ENCODE measurements at regions not wholly inside any gene's neighbourhood (a gene's known extent, or its start where the extent isn't known, plus 50 kb on each side); places are given as distances from the start of the nearest gene placed in this dataset.

- H4K20me1 ChIP-seq (ENCODE audit: insufficient read depth, low read length) = no peaks in the 10 kb centered on the region
- TF ChIP-seq CTCF (IDR thresholded peaks at IDR 0.05; ENCODE audit: insufficient read depth, low read depth, low read length) (no peak), EZH2 (IDR thresholded peaks at IDR 0.05; ENCODE audit: insufficient read depth, low read length) (no peak)
- Mint-ChIP-seq H3K4me1 (ENCODE audit: low read depth, unreplicated experiment) (no peaks in the 10 kb centered on the region), H3K27me3 (ENCODE audit: low read depth, unreplicated experiment) (no peaks in the 10 kb centered on the region), H3K36me3 (ENCODE audit: low read depth, unreplicated experiment) (no peaks in the 10 kb centered on the region), H3K9me3 (ENCODE audit: unreplicated experiment) (peaks cover 4% of the 10 kb centered on the region), H3K4me3 (ENCODE audit: unreplicated experiment) (no peak overlapping the region), H3K27ac (ENCODE audit: unreplicated experiment) (no peak overlapping the region)
- no peaks in the 10 kb centered on the region for H3K9me3 ChIP-seq (ENCODE audit: insufficient read depth, low read depth, low read length)
- H2AFZ ChIP-seq (ENCODE audit: low read depth, low read length) = no peak overlapping the region
- H3K79me2 ChIP-seq (ENCODE audit: insufficient read depth, low read length) = no peaks in the 10 kb centered on the region
- FAIRE-seq (no peak), DNase-seq (ENCODE audit: low read depth) (no peak)
- H3K36me3 ChIP-seq (ENCODE audit: insufficient read depth, low read length) = no peaks in the 10 kb centered on the region
- no peak overlapping the region for H3K9ac ChIP-seq (ENCODE audit: low read length)
- no peaks in the 10 kb centered on the region for H3K4me1 ChIP-seq (ENCODE audit: insufficient read depth, low read length)
- no peak overlapping the region for H3K4me3 ChIP-seq (ENCODE audit: insufficient read depth, low read depth, low read length)
- no peaks in the 10 kb centered on the region for H3K27me3 ChIP-seq (ENCODE audit: insufficient read depth, low read length)
- no peak overlapping the region for H3K27ac ChIP-seq (ENCODE audit: low read depth, low read length)
- H3K4me2 ChIP-seq (ENCODE audit: low read length) = no peak overlapping the region
Observed at GRCh38 chr14:71824816-71825215, 107.4 kb upstream of the RGS6 start.

DNA sequence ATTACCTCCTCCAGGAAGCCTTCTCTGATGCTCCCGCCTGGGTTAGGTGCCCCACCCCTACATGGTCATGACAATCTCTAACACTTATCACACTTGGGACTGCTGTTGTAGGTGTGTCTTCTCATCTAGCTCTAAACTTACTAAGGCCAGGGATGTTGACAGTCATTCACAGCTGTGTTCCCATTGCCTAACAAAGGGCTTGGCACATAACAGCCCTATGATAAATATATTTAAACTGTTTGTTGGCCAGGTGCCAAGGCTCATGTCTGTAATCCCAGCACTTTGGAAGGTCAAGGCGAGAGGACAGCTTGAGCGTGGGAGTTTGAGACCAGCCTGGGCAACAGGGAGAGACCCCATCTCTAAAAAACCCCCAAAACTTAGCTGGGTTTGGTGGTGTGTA, 98.8 kb upstream of the RGS6 start:
- Histone ChIP-seq H3K36me3 (ENCODE audit: insufficient read depth, low read length) (no peaks in the 10 kb centered on the region), H3K4me1 (ENCODE audit: insufficient read depth, low read length) (no peaks in the 10 kb centered on the region), H3K79me2 (ENCODE audit: insufficient read depth, low read length) (no peaks in the 10 kb centered on the region), H3K27ac (ENCODE audit: low read depth, low read length) (no peak overlapping the region), H3K4me3 (ENCODE audit: insufficient read depth, low read depth, low read length) (no peak overlapping the region), H2AFZ (ENCODE audit: low read depth, low read length) (no peak overlapping the region), H3K4me2 (ENCODE audit: low read length) (no peak overlapping the region), H3K27me3 (ENCODE audit: insufficient read depth, low read length) (no peaks in the 10 kb centered on the region), H3K9me3 (ENCODE audit: insufficient read depth, low read depth, low read length) (no peaks in the 10 kb centered on the region), H4K20me1 (ENCODE audit: insufficient read depth, low read length) (no peaks in the 10 kb centered on the region), H3K9ac (ENCODE audit: low read length) (no peak overlapping the region)
- Mint-ChIP-seq H3K4me1 (ENCODE audit: low read depth, unreplicated experiment) (no peaks in the 10 kb centered on the region), H3K27ac (ENCODE audit: unreplicated experiment) (no peak overlapping the region), H3K9me3 (ENCODE audit: unreplicated experiment) (peaks cover 11% of the 10 kb centered on the region), H3K4me3 (ENCODE audit: unreplicated experiment) (no peak overlapping the region), H3K27me3 (ENCODE audit: low read depth, unreplicated experiment) (no peaks in the 10 kb centered on the region), H3K36me3 (ENCODE audit: low read depth, unreplicated experiment) (no peaks in the 10 kb centered on the region)
- TF ChIP-seq EZH2 (IDR thresholded peaks at IDR 0.05; ENCODE audit: insufficient read depth, low read length) (no peak), CTCF (IDR thresholded peaks at IDR 0.05; ENCODE audit: insufficient read depth, low read depth, low read length) (no peak)
- DNase-seq (ENCODE audit: low read depth) (no peak), FAIRE-seq (no peak)

GRCh38 chr14:71834284-71835204, 97.7 kb upstream of the RGS6 start:
- no peaks in the 10 kb centered on the region for H3K27me3 ChIP-seq (ENCODE audit: insufficient read depth, low read length)
- H3K4me3 Mint-ChIP-seq (ENCODE audit: unreplicated experiment) = no peak overlapping the region
- FAIRE-seq (no peak), DNase-seq (ENCODE audit: low read depth) (no peak)
- TF ChIP-seq CTCF (IDR thresholded peaks at IDR 0.05; ENCODE audit: insufficient read depth, low read depth, low read length) (no peak), EZH2 (IDR thresholded peaks at IDR 0.05; ENCODE audit: insufficient read depth, low read length) (no peak)
- no peak overlapping the region for H2AFZ ChIP-seq (ENCODE audit: low read depth, low read length)
- no peak overlapping the region for H3K9ac ChIP-seq (ENCODE audit: low read length)
- peaks cover 9% of the 10 kb centered on the region for H3K9me3 Mint-ChIP-seq (ENCODE audit: unreplicated experiment)
- no peak overlapping the region for H3K27ac ChIP-seq (ENCODE audit: low read depth, low read length)
- H3K9me3 ChIP-seq (ENCODE audit: insufficient read depth, low read depth, low read length) = no peaks in the 10 kb centered on the region
- H3K4me1 ChIP-seq (ENCODE audit: insufficient read depth, low read length) = no peaks in the 10 kb centered on the region
- no peak overlapping the region for H3K4me3 ChIP-seq (ENCODE audit: insufficient read depth, low read depth, low read length)
- H3K36me3 Mint-ChIP-seq (ENCODE audit: low read depth, unreplicated experiment) = no peaks in the 10 kb centered on the region
- H3K27ac Mint-ChIP-seq (ENCODE audit: unreplicated experiment) = no peak overlapping the region
- H3K36me3 ChIP-seq (ENCODE audit: insufficient read depth, low read length) = no peaks in the 10 kb centered on the region
- no peaks in the 10 kb centered on the region for H3K4me1 Mint-ChIP-seq (ENCODE audit: low read depth, unreplicated experiment)
- no peaks in the 10 kb centered on the region for H3K27me3 Mint-ChIP-seq (ENCODE audit: low read depth, unreplicated experiment)
- H4K20me1 ChIP-seq (ENCODE audit: insufficient read depth, low read length) = no peaks in the 10 kb centered on the region
- H3K79me2 ChIP-seq (ENCODE audit: insufficient read depth, low read length) = no peaks in the 10 kb centered on the region
- H3K4me2 ChIP-seq (ENCODE audit: low read length) = no peak overlapping the region
